GM23338 (cell line): ENCODE measurements at regions not wholly inside any gene's neighbourhood (a gene's known extent, or its start where the extent isn't known, plus 50 kb on each side); places are given as distances from the start of the nearest gene placed in this dataset.

Experiments used
- ATAC-seq: fragments of 200-7000 bp; cut with Tn5 transposase; 3 replicates; pipeline ENCODE4 v1.9.1; 2020
- DNase-seq: peaks from one replicate; pipeline ENCODE4 v3.0.0-alpha.2; 2015; ENCODE audit warnings: low spot score
- H2AFZ ChIP-seq: fragments of 200-600 bp; sonication (generic); 2 replicates; pipeline ENCODE4 v1.8.0; 2016; ENCODE audit warnings: antibody characterized with exemption, mild to moderate bottlenecking, moderate library complexity
- H3F3A ChIP-seq: fragments of 200-600 bp; sonication (generic); replicated peaks from 2 replicates; pipeline ENCODE4 v1.8.0; 2017; ENCODE audit warnings: antibody characterized with exemption, mixed run types, low read depth
- H3K27ac ChIP-seq: fragments of 200-600 bp; sonication (generic); 2 replicates; pipeline ENCODE4 v1.6.1; 2016; ENCODE audit warnings: low read depth
- H3K27me3 ChIP-seq: fragments of 200-600 bp; sonication (generic); 2 replicates; pipeline ENCODE4 v1.8.0; 2016; ENCODE audit warnings: mild to moderate bottlenecking, mixed run types, moderate library complexity; ENCODE audit not compliant: insufficient read depth
- H3K36me3 ChIP-seq: fragments of 200-600 bp; sonication (generic); 2 replicates; pipeline ENCODE4 v1.8.0; 2016; ENCODE audit warnings: mild to moderate bottlenecking; ENCODE audit not compliant: insufficient read depth
- H3K4me1 ChIP-seq: fragments of 200-600 bp; sonication (generic); 2 replicates; pipeline ENCODE4 v1.8.0; 2016; ENCODE audit warnings: mild to moderate bottlenecking, moderate library complexity; ENCODE audit not compliant: insufficient read depth
- H3K4me2 ChIP-seq: fragments of 200-600 bp; sonication (generic); 2 replicates; pipeline ENCODE4 v1.7.1; 2017; ENCODE audit warnings: mixed run types
- H3K4me3 ChIP-seq: fragments of 200-600 bp; sonication (generic); 2 replicates; pipeline ENCODE4 v1.6.1; 2016; ENCODE audit warnings: mixed run types
- H3K79me2 ChIP-seq: fragments of 200-600 bp; sonication (generic); replicated peaks from 2 replicates; pipeline ENCODE4 v1.8.0; 2017; ENCODE audit warnings: mild to moderate bottlenecking; ENCODE audit not compliant: insufficient read depth
- H3K9me2 ChIP-seq: fragments of 200-600 bp; sonication (generic); 2 replicates; pipeline ENCODE4 v1.8.0; 2017; ENCODE audit not compliant: insufficient read depth
- H4K20me1 ChIP-seq: fragments of 200-600 bp; sonication (generic); replicated peaks from 2 replicates; pipeline ENCODE4 v1.8.0; 2017; ENCODE audit warnings: mild to moderate bottlenecking; ENCODE audit not compliant: insufficient read depth
- H3K27ac Mint-ChIP-seq: 2 replicates; pipeline ENCODE4 v1.8.0; 2020; ENCODE audit warnings: inconsistent platforms, mild to moderate bottlenecking, moderate library complexity, mixed read lengths
- H3K27me3 Mint-ChIP-seq: 3 replicates; pipeline ENCODE4 v1.8.0; 2022; ENCODE audit warnings: low read depth, mild to moderate bottlenecking, moderate library complexity, mixed read lengths, inconsistent platforms; ENCODE audit not compliant: insufficient read depth, poor library complexity
- H3K36me3 Mint-ChIP-seq: 3 replicates; pipeline ENCODE4 v1.8.0; 2021; ENCODE audit warnings: low read depth, mild to moderate bottlenecking, inconsistent platforms, moderate library complexity, mixed read lengths
- H3K4me1 Mint-ChIP-seq: 3 replicates; pipeline ENCODE4 v1.8.0; 2020; ENCODE audit warnings: mild to moderate bottlenecking, inconsistent platforms, mixed read lengths
- H3K4me3 Mint-ChIP-seq: 3 replicates; pipeline ENCODE4 v1.8.0; 2021; ENCODE audit warnings: moderate library complexity, mild to moderate bottlenecking, inconsistent platforms, mixed read lengths
- H3K9me3 Mint-ChIP-seq: 3 replicates; pipeline ENCODE4 v1.8.0; 2020; ENCODE audit warnings: moderate library complexity, mild to moderate bottlenecking, inconsistent platforms, mixed read lengths
- CREB1 ChIP-seq: fragments of 250-450 bp; sonication (Bioruptor Pico); IDR thresholded peaks from 2 replicates; pipeline ENCODE4 v1.5.0; 2020; ENCODE audit warnings: low read depth, mild to moderate bottlenecking, moderate library complexity
- ETS1 ChIP-seq: IDR thresholded peaks from 2 replicates; pipeline ENCODE4 v1.6.1; 2016; ENCODE audit warnings: antibody characterized with exemption
- EZH2 ChIP-seq: fragments of 200-600 bp; sonication (generic); IDR thresholded peaks from one replicate; pipeline ENCODE4 v1.8.0; 2017; ENCODE audit warnings: antibody characterized with exemption, mild to moderate bottlenecking, low read depth; ENCODE audit not compliant: unreplicated experiment
- EZH2phosphoT487 ChIP-seq: fragments of 200-600 bp; sonication (generic); IDR thresholded peaks from one replicate; pipeline ENCODE4 v1.8.1; 2018; ENCODE audit warnings: antibody characterized with exemption; ENCODE audit not compliant: unreplicated experiment
- JUNB ChIP-seq: IDR thresholded peaks from one replicate; pipeline ENCODE4 v1.6.1; 2016; ENCODE audit warnings: antibody characterized with exemption; ENCODE audit not compliant: unreplicated experiment
- NANOG ChIP-seq: IDR thresholded peaks from 2 replicates; pipeline ENCODE4 v1.6.1; 2016; ENCODE audit warnings: antibody characterized with exemption, borderline replicate concordance
- POLR2AphosphoS5 ChIP-seq: IDR thresholded peaks from 2 replicates; pipeline ENCODE4 v1.6.1; 2016; ENCODE audit warnings: antibody characterized with exemption, low read depth
- STAT1 ChIP-seq: IDR thresholded peaks from one replicate; pipeline ENCODE4 v1.6.1; 2016; ENCODE audit warnings: antibody characterized with exemption; ENCODE audit not compliant: unreplicated experiment
- ZNF114 ChIP-seq: fragments of 250-450 bp; sonication (Bioruptor Pico); IDR thresholded peaks from 2 replicates; pipeline ENCODE4 v1.5.0; 2020; ENCODE audit warnings: mild to moderate bottlenecking, moderate library complexity
- ZNF331 ChIP-seq: fragments of 250-450 bp; sonication (Bioruptor Pico); IDR thresholded peaks from 2 replicates; pipeline ENCODE4 v1.5.0; 2020; ENCODE audit warnings: low read depth, mild to moderate bottlenecking, moderate library complexity
- TF ChIP-seq, protein P1 (sequence below): IDR thresholded peaks from one replicate; pipeline ENCODE4 v1.6.1; 2018; ENCODE audit warnings: antibody characterized with exemption; ENCODE audit not compliant: unreplicated experiment

DNA sequence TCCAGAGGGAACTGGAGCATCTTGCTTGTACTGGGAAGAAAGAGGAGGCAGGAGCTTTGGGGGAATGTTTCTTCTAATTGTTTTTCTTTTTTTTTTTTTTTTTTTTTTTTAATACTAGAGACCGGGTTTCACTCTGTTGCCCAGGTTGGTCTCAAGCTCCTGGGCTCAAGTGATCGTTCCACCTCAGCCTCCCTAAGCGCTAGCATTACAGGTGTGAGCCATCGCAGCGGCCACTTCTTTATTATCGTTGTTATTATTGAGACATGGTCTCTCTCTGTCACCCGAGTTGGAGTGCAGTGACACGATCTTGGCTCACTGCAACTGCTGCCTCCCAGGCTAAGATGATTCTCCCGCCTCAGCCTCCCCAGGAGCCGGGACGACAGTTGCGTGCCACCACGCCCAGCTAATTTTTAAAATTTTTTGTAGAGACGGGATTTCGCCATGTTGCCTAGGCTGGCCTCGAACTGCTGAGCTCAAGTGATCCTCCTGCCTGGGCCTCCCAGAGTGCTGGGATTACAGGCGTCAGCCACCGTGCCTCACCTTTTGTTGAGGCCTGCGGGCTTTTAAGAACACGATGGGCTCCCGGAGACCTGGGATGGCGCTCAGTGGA, 137.3 kb upstream of the GSE1 start (continued):
- TF ChIP-seq CREB1 (CRISPR knock-in tag): no peak
- TF ChIP-seq, protein P1, sequence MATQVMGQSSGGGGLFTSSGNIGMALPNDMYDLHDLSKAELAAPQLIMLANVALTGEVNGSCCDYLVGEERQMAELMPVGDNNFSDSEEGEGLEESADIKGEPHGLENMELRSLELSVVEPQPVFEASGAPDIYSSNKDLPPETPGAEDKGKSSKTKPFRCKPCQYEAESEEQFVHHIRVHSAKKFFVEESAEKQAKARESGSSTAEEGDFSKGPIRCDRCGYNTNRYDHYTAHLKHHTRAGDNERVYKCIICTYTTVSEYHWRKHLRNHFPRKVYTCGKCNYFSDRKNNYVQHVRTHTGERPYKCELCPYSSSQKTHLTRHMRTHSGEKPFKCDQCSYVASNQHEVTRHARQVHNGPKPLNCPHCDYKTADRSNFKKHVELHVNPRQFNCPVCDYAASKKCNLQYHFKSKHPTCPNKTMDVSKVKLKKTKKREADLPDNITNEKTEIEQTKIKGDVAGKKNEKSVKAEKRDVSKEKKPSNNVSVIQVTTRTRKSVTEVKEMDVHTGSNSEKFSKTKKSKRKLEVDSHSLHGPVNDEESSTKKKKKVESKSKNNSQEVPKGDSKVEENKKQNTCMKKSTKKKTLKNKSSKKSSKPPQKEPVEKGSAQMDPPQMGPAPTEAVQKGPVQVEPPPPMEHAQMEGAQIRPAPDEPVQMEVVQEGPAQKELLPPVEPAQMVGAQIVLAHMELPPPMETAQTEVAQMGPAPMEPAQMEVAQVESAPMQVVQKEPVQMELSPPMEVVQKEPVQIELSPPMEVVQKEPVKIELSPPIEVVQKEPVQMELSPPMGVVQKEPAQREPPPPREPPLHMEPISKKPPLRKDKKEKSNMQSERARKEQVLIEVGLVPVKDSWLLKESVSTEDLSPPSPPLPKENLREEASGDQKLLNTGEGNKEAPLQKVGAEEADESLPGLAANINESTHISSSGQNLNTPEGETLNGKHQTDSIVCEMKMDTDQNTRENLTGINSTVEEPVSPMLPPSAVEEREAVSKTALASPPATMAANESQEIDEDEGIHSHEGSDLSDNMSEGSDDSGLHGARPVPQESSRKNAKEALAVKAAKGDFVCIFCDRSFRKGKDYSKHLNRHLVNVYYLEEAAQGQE: no peak
- TF ChIP-seq ZNF331 (CRISPR knock-in tag): no peak
- no peak for TF ChIP-seq ETS1
- no peak for TF ChIP-seq ZNF114 (CRISPR knock-in tag)
- TF ChIP-seq EZH2: no peak
- TF ChIP-seq JUNB: no peak
- TF ChIP-seq POLR2AphosphoS5: no peak

DNA sequence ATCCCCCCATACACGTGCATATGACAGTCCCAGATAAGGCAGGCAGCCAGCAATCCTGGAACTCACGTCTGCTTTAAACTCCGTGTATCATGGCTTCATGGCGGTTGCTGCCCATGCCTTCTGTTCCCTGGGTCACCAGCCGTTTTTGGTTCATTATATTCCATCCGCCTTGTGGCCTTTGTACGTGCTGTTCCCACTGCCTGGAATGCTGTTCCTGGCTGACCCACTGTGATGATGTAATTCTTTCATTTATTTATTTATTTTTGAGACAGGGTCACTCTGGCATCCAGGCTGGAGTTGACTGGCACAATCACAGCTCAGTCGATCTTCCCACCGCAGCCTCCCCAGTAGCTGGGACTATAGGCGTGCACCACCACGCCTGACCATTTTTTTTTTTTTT, 136.7 kb upstream of the GSE1 start:
- H3K4me1 Mint-ChIP-seq: peaks cover 38% of the 10 kb centered on the region
- no peak for ATAC-seq
- H3K36me3 Mint-ChIP-seq: no peaks in the 10 kb centered on the region
- no peaks in the 10 kb centered on the region for H3K36me3 ChIP-seq
- H3F3A ChIP-seq: no peaks in the 10 kb centered on the region
- H2AFZ ChIP-seq: no peak overlapping the region
- no peak for DNase-seq
- no peak overlapping the region for H3K4me3 ChIP-seq
- H4K20me1 ChIP-seq: no peaks in the 10 kb centered on the region; the same call in 1 of the 2 replicates
- peaks cover 21% of the 10 kb centered on the region for H3K27me3 Mint-ChIP-seq
- H3K4me3 Mint-ChIP-seq: no peak overlapping the region
- no peaks in the 10 kb centered on the region for H3K27me3 ChIP-seq
- H3K9me3 Mint-ChIP-seq: no peaks in the 10 kb centered on the region
- H3K9me2 ChIP-seq: no peaks in the 10 kb centered on the region
- 0 out of 2 replicates have a peak, but pooled peaks cover 5% of the 10 kb centered on the region for H3K4me1 ChIP-seq
- TF ChIP-seq CREB1 (CRISPR knock-in tag) (no peak), ZNF114 (CRISPR knock-in tag) (no peak), JUNB (no peak), POLR2AphosphoS5 (no peak)
- H3K27ac Mint-ChIP-seq: no peak overlapping the region
- H3K27ac ChIP-seq: no peak overlapping the region
- H3K4me2 ChIP-seq: no peak overlapping the region
- H3K79me2 ChIP-seq: no peaks in the 10 kb centered on the region

- peaks cover 32% of the 10 kb centered on the region for H3K4me1 Mint-ChIP-seq
- H3K9me3 Mint-ChIP-seq: no peaks in the 10 kb centered on the region
- no peak overlapping the region for H3K4me2 ChIP-seq
- no peaks in the 10 kb centered on the region for H3K36me3 Mint-ChIP-seq
- H3K9me2 ChIP-seq: no peaks in the 10 kb centered on the region
- no peaks in the 10 kb centered on the region for H3K27me3 ChIP-seq
- H3K79me2 ChIP-seq: no peaks in the 10 kb centered on the region
- no peak overlapping the region for H3K27ac Mint-ChIP-seq
- no peak for DNase-seq
- no peak overlapping the region for H3K27ac ChIP-seq
- H3K27me3 Mint-ChIP-seq: peaks cover 18% of the 10 kb centered on the region
- no peak overlapping the region for H3K4me3 ChIP-seq
- no peak overlapping the region for H3K4me3 Mint-ChIP-seq
- H3F3A ChIP-seq: no peaks in the 10 kb centered on the region
- H3K36me3 ChIP-seq: no peaks in the 10 kb centered on the region
- H4K20me1 ChIP-seq: no peaks in the 10 kb centered on the region; the same call in 1 of the 2 replicates
- H2AFZ ChIP-seq: no peak overlapping the region
- ATAC-seq: no peak
- 0 out of 2 replicates have a peak, but pooled peaks cover 5% of the 10 kb centered on the region for H3K4me1 ChIP-seq
- no peak for TF ChIP-seq NANOG
- TF ChIP-seq STAT1: no peak
- TF ChIP-seq JUNB: no peak
- TF ChIP-seq CREB1 (CRISPR knock-in tag): no peak
- no peak for TF ChIP-seq ZNF114 (CRISPR knock-in tag)
- TF ChIP-seq, protein P1: no peak
- no peak for TF ChIP-seq EZH2phosphoT487
Measured at GRCh38 chr16:85477801-85478363, 135.2 kb upstream of the GSE1 start.
